ENCODE measurements at regions not wholly inside any gene's neighbourhood (a gene's known extent, or its start where the extent isn't known, plus 50 kb on each side); places are given as distances from the start of the nearest gene placed in this dataset.
"Not testable (repeated sequence)": the region's sequence is repeated elsewhere in the genome, so short reads cannot be mapped to it uniquely, and the experiment has no call there.

DNA sequence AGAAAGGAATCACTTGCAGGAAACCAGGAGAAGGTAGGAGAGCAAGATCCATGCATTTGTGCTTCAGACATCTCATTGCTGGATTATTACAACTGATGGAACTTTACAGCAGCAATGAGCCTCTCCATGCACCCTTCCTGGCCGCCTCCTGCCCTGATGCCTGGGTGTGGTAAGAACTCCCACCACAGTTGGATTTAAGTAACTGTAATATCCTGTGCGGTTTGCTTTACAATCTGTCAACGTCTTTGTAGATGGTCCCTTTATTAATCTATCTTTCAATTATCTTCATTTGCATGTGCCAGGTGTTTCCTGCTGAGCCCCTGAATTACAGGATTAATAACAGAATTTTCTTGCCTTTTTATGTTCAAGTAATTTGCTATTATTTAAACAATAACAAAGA is 1300.5 kb upstream of the TMEM132C start:
- DNase-seq (ENCODE audit: low spot score): no peak

DNA sequence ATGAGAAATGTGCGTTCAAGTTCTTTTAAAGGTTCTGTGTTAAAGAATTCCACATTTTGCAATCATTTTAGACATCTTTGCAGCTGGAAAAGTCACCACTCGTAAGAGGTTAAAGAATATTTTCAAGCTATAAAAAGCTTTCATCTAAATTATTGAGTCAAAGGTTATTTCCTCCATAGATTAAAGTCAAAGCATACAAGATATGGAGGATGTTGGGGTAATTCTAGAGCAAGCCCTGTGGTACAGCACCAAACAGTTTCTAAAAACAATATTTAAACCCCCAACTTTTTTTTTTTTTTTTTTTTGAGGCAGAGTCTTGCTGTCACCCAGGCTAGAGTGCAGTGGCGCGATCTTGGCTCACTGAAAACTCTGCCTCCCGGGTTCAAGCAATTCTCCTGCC is 1299.8 kb upstream of the TMEM132C start:
- no peak for DNase-seq (ENCODE audit: low spot score)

DNA sequence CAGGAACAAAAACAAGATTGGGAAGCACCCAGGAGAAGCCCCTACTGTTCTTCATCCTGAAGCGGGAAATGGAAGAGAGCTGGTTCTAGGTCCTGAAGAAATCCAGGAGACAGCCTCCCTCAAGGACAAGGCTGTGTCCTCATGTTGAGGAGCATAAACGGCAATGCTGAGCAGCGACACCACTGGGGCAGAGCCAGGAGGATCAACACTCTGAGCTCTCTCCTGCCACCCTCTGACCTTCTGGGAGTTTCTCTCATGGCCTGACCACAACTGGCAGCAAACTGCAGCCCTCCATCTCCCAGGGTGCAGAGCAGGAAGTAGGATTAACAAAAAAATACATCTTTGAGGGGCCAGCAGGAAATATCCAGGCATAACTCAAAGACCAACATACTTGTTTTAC is 1292.2 kb upstream of the TMEM132C start:
- no peak for DNase-seq (ENCODE audit: low spot score)

DNA sequence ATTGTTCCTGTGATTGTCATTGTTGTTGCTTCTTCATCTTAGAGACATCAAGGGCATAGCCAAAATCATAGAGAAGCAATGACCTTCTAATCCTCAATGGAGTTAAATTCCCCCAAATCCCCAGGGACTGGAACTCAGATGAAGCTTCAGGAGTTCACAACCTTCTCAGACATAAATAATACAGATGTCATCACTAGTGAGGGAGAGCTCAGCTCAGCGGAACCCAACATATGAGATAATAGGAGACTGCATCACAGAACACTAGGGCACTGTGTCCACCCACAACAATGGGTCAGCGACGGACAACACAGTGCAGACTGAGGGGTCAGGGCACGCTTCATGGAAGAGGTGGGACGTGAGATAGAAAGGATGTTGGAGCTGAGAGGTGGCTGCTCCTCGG is 1290.4 kb upstream of the TMEM132C start:
- DNase-seq (ENCODE audit: low spot score): no peak

DNA sequence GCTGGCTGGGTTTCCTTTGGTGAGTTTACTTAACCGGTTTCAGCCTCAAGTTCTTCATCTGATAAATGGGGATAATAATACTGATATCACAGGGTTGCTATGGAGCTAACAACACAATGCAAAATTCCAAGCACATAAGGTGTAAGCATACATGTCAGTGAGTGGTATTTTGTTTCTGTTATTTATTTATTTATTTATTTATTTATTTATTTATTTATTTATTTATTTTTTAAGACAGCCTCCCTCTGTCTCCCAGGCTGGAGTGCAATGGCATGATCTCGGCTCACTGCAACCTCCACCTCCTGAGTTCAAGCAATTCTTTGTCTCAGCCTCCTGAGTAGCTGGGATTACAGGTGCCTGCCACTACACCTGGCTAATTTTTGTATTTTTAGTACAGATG is 1287.4 kb upstream of the TMEM132C start:
- not testable (repeated sequence) for DNase-seq (ENCODE audit: low spot score)

DNA sequence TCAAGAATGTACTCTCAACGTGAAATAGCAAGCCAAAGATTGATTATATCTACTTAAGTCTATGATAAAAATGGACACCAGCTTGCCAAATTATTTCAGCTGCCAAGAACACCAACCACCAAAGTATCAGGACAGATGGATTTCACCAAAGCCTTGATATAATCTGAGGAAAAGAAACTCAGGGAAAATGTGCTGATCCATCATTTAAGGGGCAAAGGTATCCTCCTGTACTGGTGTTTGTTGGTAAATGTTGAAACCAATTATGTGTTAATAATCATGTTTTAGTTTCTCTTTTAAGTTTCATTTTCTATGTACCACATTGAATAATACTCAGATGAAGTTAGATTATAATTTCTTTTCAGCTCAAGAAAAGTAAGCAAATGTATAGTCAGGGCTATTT is 1284.3 kb upstream of the TMEM132C start:
- DNase-seq (ENCODE audit: low spot score): no peak

DNA sequence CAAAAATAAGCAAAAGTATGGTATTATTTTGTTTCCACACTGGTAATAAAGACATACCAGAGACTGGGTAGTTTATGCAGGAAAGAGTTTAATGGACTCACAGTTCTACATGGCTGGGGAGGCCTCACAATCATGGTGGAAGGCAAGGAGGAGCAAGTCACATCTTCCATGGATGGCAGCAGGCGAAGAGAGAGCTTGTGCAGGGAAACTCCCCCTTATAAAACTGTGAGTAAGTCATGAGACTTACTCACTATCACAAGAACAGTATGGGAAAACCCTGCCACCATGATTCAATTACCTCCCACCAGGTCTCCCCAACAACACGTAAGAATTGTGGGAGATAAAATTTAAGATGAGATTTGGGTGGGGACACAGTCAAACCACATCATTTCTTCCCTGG is 1283.2 kb upstream of the TMEM132C start:
- not testable (repeated sequence) for DNase-seq (ENCODE audit: low spot score)

DNA sequence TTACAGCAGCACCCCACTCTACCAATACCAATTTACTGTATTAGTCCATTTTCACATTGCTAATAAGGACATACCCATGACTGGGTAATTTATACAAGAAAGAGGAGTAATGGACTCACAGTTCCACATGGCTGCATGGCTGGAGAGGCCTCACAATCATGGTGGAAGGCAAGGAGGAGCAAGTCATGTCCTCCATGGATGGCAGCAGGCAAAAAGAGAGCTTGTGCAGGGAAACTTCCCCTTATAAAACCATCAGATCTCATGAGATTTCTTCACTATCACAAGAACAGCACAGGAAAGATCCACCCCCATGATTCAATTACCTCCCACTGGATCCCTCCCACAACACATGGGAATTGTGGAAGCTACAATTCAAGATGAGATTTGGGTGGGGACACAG is 1281.3 kb upstream of the TMEM132C start:
- DNase-seq (ENCODE audit: low spot score): not testable (repeated sequence)

DNA sequence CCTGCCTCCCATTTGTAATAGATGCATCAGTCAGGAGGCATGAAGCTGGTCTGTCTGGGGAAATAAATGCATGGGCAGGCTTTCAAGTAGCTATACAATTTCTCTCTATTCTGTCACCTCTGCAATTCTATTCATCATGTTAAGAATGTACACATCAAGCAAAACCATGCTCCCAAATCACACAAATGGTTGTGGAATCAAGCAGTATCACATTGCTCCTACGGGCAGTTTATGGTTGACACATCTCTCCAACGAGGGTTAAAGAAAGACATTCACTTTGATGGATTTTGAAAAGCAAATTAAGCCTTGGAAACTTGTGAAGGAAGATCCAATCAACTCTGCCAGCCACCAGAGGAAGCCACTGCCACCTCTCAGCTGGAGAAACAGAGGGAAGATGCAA is 1277.4 kb upstream of the TMEM132C start:
- no peak for DNase-seq (ENCODE audit: low spot score)

DNA sequence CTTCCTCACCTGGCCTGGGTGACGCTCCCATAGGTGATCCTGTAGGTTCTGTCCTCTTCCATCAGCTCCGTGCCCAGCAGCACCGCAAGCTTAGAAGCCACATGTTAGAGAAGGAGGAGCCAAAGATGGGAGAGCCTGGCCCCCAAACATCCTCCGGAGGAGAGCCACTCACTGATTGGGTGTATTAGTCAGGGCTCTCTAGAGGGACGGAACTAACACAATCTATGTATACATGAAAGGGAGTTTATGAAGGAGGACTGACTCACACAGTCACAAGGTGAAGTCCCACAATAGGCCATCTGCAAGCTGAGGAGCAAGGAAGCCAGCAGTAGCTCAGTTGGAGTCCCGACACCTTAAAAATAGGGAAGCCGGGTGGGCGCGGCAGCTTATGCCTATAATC is 1273.1 kb upstream of the TMEM132C start:
- no peak for DNase-seq (ENCODE audit: low spot score)

DNA sequence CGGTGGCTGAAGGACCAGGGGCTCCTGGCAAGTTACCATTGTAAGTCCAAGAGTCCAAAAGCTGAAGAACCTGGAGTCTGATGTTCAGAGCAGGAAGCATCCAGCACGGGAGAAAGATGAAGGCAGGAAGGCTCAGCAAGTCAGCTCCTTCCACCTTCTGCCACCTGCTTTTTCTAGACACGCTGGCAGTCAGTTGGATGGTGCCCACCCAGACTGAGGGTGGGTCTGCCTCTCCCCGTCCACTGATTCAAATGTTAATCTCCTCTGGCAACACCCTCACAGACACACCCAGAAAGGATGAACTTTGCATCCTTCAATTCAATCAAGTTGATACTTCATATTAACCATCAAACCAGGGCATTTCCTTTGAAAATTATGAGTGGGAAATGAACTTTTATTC is 1272.4 kb upstream of the TMEM132C start:
- no peak for DNase-seq (ENCODE audit: low spot score)

DNA sequence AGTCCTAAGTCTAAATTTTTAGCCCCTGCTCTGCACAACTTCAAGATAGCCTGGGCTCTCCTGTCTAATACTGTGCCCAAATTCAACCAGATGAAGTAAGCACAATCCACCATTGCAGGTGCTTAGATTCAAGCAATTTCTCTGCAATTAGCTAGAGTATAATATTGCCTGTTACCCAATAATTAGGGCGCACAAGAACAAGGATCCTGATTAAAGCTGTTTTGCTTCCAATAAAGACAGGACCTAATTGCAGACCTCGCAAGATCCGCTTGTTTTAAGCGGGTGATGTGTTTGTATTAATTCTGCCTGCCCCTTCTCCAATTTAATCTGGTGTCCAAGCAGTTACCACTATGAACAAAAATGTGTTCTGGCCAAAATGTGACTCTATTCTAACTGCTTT is 1268.9 kb upstream of the TMEM132C start:
- DNase-seq (ENCODE audit: low spot score): no peak

DNA sequence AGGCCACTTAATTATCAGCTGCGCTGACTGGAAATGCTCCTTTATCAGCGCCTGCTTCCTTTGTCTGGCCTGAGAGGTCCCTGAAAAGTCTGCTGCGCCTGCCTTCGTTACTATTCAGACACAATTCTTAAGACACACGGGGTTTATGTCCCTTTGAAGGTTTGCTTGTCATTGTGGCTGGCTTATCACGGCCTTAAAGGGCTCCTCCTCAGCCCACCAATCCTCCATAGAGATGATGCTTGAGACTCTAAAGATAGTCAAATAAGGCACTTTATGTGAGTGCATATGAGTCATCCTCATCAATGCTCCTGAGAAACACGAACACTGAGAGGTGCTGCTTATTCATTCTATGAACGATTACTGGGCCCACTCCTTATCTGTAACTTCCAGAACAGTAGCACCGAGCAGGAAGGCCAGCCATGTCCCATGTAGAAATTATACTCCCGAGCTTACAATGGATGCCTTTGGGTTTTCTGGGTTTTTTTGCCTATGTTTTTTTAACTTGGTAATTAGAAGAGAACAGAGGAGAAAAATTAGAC is 1268.2 kb upstream of the TMEM132C start:
- DNase-seq (ENCODE audit: low spot score): no peak

DNA sequence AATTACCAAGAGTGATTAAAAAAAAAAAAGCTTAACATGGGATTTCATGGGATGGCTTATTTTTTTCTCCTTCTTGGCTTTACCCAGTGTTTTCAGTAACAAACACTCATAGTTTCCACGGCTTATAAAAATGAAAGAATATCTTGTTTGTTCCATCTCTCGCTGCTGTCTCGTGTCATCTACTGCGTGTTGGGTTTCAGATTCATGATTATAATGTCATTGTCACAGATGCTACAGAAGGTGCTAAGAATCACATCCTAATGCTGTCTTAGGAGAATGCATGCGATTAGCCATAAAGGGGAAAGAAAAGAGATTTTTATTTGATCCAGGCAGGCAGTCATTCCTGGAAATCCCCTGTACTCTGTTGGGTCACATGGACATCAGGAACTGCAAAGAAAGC is 1267.6 kb upstream of the TMEM132C start:
- DNase-seq (ENCODE audit: low spot score): no peak

DNA sequence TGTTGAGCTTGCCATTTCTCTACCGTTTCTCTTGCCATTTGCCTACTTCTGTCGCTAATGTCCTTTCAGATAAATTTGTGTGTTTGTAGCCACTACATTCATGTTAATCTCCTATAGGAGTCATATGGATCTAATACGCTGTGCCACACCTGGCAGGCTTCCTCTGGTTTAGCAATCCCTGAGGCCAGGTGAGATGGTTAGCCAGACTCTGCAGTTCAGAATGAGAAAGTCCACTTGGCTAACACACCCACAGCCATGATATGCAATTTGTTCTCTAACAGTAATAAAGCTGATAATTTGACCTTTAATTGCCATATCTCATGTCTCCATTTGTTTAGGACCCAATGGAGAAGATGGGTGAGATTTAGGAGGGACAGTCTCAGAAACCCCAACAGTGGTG is 1261.6 kb upstream of the TMEM132C start:
- no peak for DNase-seq (ENCODE audit: low spot score)

DNA sequence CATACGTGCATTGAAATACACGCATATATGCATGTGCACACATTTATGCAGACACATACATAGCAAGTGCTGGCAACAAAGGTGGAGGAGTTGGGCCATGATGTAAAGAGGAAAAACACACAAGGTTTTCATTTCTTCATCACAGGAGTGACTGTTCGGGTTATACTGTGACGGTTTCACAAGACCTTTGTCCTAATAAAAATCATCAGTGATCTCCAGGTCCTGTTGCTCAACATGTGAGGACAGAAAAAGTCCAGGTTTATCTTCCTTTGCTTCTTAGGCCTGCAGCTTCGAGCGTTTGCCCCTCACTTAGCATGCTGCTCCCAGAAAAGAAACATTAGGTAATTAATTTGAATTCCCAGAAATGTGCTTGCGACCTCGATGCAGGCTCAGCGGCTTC is 1260.0 kb upstream of the TMEM132C start:
- no peak for DNase-seq (ENCODE audit: low spot score)

DNA sequence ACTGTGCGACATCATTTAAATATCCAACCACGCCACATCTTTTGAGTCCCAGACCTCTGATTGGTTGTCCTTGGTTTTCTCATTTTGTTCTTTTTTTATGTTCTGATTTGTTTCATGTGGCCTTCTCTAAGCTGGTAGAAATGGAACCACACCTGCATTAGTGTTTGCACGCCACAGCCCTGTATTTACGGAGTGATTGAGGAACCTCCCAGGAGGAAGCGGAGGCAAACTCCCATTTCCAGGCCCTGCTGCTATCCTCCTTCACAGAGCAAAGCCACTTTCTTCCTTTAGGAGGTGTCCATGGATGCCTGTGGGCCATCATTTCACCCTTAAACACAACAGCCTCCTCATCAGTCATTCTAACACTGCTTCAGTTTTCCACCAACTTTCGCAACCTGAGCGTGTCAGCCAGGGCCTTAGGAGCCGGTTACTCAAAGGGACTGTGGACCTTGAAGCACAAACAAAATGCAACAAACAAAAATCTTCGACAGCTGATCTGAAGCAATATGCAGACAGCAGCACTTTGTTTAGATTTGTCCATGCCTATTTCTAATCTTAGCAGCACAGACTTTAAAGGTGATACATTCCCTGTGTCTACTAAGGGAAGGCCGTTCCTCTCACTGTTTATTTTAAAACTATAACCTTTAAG is 1258.1 kb upstream of the TMEM132C start:
- no peak for DNase-seq (ENCODE audit: low spot score)

DNA sequence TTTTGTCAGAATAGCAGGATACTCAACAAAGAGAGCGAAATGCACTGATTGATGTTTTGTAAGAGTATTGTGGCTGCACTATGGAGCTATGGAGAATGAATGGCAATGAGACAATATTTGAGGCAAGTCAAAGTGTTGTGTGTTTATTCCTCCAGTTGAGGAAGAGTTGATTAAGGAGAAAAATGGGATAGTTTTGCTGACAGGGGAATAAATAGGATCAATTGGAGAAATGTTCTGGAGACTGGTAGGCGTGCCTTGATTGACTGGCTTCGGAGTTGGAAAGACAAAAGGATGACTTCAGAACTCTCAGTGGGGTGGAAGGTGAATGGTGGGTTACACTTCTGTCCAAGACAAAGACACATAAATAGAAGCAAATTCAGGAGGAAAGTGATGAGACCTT is 1254.9 kb upstream of the TMEM132C start:
- no peak for DNase-seq (ENCODE audit: low spot score)

DNA sequence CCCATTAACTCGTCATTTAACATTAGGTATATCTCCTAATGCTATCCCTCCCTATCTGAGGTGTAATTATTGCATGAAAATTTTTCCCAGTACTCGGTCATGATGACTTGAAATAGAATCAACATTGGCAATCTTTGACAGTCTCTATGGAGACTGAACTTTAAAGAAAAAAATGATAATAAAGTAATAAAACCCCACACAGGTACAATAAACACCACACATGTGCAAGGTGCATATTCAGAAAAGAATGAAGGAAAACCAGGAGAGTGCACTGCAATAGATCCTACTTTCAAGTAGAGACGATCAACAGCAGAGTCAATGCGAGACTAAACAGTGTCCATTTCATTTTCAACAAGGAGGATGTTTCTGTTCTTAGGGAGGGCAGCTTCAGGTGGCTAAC is 1253.8 kb upstream of the TMEM132C start:
- no peak for DNase-seq (ENCODE audit: low spot score)

DNA sequence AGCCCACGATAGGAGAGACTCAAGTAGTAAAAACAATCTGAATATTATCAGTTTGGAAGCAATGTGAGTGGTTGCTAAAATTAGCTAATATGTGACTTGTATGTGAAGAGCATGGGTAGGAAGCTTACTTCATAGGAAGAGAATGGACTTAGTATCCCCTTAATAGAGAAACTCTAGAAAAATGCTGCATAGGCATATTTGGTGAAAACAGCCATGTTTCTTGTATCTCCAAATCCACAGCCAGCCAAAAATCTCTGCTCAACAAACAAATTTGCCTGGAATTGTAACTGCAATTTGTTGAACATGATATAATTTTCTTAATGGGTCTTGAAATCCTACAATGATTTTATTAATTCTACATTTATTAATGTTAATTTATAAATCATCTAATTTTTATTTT is 1252.9 kb upstream of the TMEM132C start:
- no peak for DNase-seq (ENCODE audit: low spot score)

DNA sequence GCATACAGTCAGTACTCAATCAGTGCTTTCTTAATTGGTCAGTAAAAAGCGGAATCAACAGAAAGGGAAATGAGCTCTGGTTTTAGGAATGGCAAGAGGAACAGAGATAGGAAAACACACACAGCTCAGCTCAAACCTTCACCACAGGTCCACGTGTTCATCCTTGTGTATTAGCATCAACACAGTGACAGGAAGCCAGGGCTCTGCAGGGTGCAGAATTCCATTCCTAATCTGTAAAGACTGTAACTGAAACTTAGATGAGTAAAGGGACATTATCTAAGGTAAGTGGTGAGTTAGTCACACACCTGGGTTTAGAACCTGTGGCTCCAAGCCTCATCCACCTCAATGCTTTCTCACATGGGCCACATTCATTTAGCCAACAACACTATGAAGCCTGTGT is 1242.2 kb upstream of the TMEM132C start:
- no peak for DNase-seq (ENCODE audit: low spot score)

DNA sequence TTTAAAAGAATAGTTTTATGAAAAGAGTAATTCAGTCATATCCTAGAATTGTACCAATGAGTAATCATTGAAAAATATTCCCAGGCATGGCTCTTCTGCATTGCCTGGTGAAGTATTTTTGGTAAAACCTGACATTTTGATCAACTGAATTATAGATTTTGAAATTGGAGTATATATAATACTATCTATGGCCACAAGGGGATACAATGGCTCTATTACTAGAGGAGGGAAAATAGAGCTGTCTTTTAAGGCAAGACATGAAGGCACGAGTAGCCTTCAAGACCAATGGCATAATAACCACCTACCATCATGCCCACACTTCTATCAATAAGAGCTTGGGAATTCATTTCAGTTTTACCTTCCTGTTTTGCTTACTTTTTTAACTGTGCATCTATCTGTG is 1241.4 kb upstream of the TMEM132C start:
- DNase-seq (ENCODE audit: low spot score): no peak

DNA sequence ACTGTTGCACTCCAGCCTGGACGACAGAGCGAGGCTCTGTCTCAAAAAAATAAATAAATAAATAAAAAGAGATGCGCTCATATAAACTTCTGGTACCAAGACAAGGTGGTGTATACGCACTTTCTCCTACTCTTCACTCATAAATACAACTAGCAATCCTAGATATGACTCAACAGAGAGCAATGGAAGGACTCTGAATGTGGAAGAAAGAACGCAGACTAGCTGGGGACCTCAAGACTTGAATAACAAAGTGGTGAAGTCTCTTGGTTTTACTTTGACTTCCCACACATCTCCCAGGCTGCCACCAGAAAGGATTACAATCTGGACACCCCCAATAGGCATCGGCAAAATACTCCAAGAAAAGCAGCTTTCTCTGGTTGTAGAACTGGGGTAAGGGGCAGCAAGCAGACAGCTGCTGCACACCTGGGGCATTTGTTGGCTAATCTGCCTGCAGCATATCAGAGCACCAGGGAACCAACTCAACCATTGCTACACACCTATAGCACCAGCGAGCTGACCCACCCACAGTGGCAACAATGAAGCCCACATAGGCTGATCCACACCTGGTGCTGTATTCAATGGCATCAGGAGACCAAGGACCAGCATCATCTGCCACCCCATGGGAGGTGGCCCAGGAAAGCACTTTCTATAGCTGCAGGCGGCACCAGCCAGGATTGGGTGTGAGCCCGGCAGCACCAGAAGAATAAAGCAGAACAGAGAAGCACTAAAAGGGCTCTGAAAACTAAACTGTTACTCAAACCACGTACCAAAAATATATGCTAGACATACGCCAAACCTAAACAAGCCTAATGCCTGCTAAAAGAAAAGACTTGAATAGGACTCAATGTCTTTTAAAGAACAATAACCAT is 1231.7 kb upstream of the TMEM132C start:
- DNase-seq (ENCODE audit: low spot score): no peak

DNA sequence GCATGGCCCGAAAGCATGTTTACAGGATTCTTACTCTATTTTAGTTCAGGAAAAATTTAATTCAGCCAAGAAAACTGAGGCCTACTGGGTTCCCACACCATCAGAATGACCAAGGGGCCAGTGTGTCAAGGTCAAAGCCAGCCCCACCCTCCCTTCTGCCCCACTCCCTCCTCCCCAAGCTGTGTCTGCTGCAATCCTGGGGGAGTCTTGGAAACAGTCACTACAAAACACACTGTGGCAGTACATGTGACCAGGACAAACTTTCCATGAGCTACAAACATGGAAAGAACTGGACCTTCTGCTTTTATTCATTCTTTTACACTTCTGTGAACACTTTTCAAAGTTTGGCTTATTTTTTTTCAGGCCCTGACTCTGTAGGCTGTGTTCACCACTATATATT is 1228.8 kb upstream of the TMEM132C start:
- no peak for DNase-seq (ENCODE audit: low spot score)
